ENCODE measurements at regions not wholly inside any gene's neighbourhood (a gene's known extent, or its start where the extent isn't known, plus 50 kb on each side); places are given as distances from the start of the nearest gene placed in this dataset.

DNA sequence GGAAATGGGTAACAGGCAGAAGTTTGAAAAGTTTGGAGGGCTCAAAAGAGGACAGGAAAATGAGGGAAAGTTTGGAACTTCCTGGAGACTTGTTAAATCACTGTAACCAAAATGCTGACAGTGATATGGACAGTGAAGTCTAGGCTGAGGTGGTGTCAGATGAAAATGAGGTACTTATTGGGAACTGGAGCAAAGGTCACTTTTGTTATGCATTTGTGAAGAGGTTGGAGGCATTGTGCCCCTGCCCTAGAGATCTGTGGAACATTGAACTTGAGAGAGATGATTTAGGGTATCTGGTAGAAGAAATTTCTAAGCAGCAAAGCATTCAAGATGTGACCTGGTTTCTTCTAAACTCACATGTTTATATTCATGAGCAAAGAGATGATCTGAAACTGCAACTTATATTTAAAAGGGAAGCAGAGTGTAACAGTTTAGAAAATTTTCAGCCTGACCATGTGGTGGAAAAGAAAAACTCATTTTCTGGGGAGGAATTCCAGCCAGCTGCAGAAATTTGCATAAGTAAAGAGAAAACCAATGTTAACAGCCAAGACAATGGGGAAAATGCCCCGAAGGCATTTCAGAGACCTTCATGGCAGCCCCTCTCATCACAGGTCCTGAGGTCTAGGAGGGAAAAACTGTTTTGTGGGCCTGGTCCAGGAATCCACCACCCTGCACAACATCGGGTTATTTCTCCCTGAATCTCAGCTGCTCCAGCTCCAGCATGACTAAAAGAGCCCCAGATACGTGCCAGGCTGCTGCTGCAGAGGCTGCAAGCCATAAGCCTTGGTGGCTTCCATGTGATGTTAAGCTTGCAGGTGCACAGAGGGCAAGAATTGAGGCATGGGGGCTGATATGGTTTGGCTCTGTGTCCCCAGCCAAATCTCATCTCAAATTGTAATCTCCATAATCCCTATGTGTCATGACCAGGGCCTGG is 632.5 kb upstream of the GNPDA2 start:
- in situ Hi-C loops (cut with MboI; ENCODE audit: low pct_unique_long_range_greater_than_20kb, low sequenced_read_pairs, unreplicated experiment) = no loop called here
- TF ChIP-seq, protein P1, sequence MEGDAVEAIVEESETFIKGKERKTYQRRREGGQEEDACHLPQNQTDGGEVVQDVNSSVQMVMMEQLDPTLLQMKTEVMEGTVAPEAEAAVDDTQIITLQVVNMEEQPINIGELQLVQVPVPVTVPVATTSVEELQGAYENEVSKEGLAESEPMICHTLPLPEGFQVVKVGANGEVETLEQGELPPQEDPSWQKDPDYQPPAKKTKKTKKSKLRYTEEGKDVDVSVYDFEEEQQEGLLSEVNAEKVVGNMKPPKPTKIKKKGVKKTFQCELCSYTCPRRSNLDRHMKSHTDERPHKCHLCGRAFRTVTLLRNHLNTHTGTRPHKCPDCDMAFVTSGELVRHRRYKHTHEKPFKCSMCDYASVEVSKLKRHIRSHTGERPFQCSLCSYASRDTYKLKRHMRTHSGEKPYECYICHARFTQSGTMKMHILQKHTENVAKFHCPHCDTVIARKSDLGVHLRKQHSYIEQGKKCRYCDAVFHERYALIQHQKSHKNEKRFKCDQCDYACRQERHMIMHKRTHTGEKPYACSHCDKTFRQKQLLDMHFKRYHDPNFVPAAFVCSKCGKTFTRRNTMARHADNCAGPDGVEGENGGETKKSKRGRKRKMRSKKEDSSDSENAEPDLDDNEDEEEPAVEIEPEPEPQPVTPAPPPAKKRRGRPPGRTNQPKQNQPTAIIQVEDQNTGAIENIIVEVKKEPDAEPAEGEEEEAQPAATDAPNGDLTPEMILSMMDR (IDR thresholded peaks at IDR 0.05; ENCODE audit: extremely low read depth, insufficient read depth, missing control alignments) = no peak
- no peak for DNase-seq (ENCODE audit: low spot score)

DNA sequence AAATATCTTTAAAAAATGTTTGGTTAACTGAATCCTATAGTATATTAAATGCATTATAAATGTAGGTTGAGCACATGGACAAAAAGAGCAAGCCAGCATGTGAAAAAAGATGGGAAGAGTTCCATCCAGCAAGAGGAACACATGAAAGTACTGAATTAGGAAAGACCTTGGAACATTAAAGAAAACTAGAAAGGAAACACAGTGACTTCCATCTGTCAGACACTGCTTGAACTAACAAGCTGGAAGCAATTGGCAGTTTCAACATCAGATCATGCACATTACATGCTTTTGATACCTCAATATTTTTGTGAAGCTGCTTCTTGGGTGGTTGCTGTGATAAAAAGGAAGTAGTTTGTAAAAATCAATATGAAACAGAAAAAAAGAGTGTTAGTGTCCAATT is 626.8 kb upstream of the GNPDA2 start:
- in situ Hi-C loops (cut with MboI; ENCODE audit: low pct_unique_long_range_greater_than_20kb, low sequenced_read_pairs, unreplicated experiment) = no loop called here
- no peak for DNase-seq (ENCODE audit: low spot score)
- TF ChIP-seq, protein P1 (IDR thresholded peaks at IDR 0.05; ENCODE audit: extremely low read depth, insufficient read depth, missing control alignments) = no peak

DNA sequence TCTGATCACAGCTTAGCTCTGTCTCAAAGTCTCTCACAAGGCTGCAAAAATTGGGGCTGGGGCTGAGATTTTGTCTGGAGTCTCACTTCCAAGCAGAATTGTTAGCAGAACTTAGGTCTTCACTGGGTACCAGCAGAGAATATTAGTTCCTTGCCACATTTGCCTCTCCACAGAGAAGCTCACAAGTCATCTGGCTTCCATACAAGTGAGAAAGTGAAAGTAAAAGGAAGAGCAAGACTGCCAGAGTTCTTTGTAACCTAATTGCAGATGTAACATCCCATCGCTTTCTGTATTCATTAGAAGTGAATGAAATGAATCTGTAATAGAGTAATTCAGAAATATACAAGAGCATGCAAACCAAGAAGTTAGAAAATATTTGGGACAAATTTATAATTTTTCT is 624.1 kb upstream of the GNPDA2 start:
- peak; percentile 6 for DNase-seq (ENCODE audit: low spot score)
- in situ Hi-C loops (cut with MboI; ENCODE audit: low pct_unique_long_range_greater_than_20kb, low sequenced_read_pairs, unreplicated experiment) = no loop called here
- TF ChIP-seq, protein P1 (IDR thresholded peaks at IDR 0.05; ENCODE audit: extremely low read depth, insufficient read depth, missing control alignments) = no peak

DNA sequence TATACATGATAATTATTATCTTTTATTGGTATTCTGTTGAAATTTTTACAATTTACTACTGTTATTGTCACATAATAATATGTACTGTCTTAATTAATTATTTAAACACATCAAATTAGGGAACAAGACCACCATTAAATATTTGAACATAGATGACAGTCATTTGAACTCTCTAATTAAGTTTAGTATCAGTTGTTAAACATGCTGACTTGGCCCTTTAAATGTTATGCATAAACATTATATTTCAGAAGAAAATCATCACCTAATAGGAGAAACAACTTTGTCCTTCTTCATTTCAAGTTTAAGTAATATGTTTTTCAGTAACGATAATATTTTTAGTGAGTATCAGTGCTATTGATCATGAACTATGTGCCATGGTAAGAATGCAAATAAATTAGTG is 623.5 kb upstream of the GNPDA2 start:
- TF ChIP-seq, protein P1 (IDR thresholded peaks at IDR 0.05; ENCODE audit: extremely low read depth, insufficient read depth, missing control alignments) = no peak
- in situ Hi-C loops (cut with MboI; ENCODE audit: low pct_unique_long_range_greater_than_20kb, low sequenced_read_pairs, unreplicated experiment) = no loop called here
- no peak for DNase-seq (ENCODE audit: low spot score)

DNA sequence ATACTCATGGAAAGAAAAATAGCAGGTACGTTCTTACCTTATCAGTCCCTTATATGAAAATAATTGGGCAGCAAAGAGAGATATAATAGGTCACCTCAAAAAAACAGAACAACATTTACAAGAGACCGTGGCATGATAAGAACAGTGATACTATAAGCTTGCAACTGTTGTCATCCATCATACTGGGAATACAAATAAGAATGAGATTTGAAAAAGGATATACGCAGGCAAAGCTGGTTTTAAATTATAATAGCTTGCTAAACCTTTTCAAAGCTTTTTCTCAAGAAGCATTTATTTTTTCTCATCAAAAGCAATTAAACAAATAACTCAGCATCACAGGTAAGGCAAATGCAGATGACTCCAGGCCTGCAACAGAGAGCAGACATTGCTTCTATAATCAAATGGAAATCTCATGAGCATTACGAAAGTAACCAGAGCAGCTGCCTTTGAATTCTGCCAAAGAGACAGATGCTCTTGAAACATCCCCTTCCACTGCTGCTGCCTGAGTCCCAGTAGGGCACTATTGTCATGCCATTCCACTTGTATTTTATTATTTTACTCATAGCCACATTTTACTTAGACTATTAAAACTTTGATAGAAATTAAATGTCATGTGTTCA is 620.6 kb upstream of the GNPDA2 start:
- no peak for DNase-seq (ENCODE audit: low spot score)
- in situ Hi-C loops (cut with MboI; ENCODE audit: low pct_unique_long_range_greater_than_20kb, low sequenced_read_pairs, unreplicated experiment) = no loop called here
- TF ChIP-seq, protein P1 (IDR thresholded peaks at IDR 0.05; ENCODE audit: extremely low read depth, insufficient read depth, missing control alignments) = no peak

DNA sequence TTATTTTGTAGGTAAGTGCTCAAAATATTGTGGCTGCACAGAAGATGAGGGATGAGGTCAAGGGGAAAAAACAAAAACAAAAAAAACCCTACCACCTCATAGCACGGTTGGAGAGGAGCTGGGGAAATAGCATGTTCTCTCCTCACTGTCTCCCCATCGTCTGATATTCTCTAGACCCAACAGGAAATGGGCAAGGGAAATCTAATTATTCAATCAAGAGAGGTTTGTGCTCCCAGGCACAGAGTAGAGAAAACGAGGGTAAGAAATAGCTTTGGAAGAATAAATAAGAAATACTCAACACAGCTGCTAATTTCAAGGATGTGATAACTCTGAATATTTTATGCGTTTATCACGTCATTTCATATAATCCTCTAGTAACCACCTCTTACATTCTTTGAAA is 619.2 kb upstream of the GNPDA2 start:
- TF ChIP-seq, protein P1 (IDR thresholded peaks at IDR 0.05; ENCODE audit: extremely low read depth, insufficient read depth, missing control alignments) = no peak
- no peak for DNase-seq (ENCODE audit: low spot score)
- in situ Hi-C loops (cut with MboI; ENCODE audit: low pct_unique_long_range_greater_than_20kb, low sequenced_read_pairs, unreplicated experiment) = no loop called here

Measured in GM13977 (cell line).